RPMI7951 (cell line): ENCODE measurements at regions not wholly inside any gene's neighbourhood (a gene's known extent, or its start where the extent isn't known, plus 50 kb on each side); places are given as distances from the start of the nearest gene placed in this dataset.

Experiments
- DNase-seq: peaks from one replicate; pipeline ENCODE4 v3.0.0-alpha.2; 2012; ENCODE audit warnings: low read depth

GRCh38 chr17:34776456-34777443 is 184.5 kb downstream of the CCT6B start:
- no peak for DNase-seq

- no peak for DNase-seq
Measured at GRCh38 chr17:34773036-34773435, 188.2 kb downstream of the CCT6B start.

- DNase-seq, result no peak
Measured at GRCh38 chr17:34771891-34772290, 189.4 kb downstream of the CCT6B start.

GRCh38 chr17:34770586-34770985 is 190.7 kb downstream of the CCT6B start:
- no peak for DNase-seq

- DNase-seq, result no peak
Measured at GRCh38 chr17:34769899-34770298, 190.5 kb downstream of the TMEM132E start.

- DNase-seq, result no peak
Measured at GRCh38 chr17:34769049-34769448, 189.7 kb downstream of the TMEM132E start.

GRCh38 chr17:34765291-34765690 is 185.9 kb downstream of the TMEM132E start:
- DNase-seq, result no peak

- no peak for DNase-seq
Measured at GRCh38 chr17:34764716-34765115, 185.3 kb downstream of the TMEM132E start.

GRCh38 chr17:34763728-34764665 is 184.6 kb downstream of the TMEM132E start:
- DNase-seq, result peak; percentile 91

GRCh38 chr17:34762078-34762477 is 182.7 kb downstream of the TMEM132E start:
- DNase-seq, result no peak

- no peak for DNase-seq
Measured at GRCh38 chr17:34761646-34762045, 182.3 kb downstream of the TMEM132E start.

- no peak for DNase-seq
Measured at GRCh38 chr17:34760931-34761495, 181.6 kb downstream of the TMEM132E start.

- peak; percentile 47 for DNase-seq
Measured at GRCh38 chr17:34758718-34759117, 179.3 kb downstream of the TMEM132E start.

GRCh38 chr17:34758316-34758715 is 178.9 kb downstream of the TMEM132E start:
- no peak for DNase-seq

- DNase-seq, result no peak
Measured at GRCh38 chr17:34757611-34758010, 178.2 kb downstream of the TMEM132E start.

GRCh38 chr17:34757106-34757505 is 177.7 kb downstream of the TMEM132E start:
- DNase-seq, result peak; percentile 21

GRCh38 chr17:34756637-34757021 is 177.2 kb downstream of the TMEM132E start:
- DNase-seq, result peak; percentile 87

- DNase-seq, result no peak
Measured at GRCh38 chr17:34755981-34756636, 176.7 kb downstream of the TMEM132E start.

GRCh38 chr17:34755371-34755770 is 176.0 kb downstream of the TMEM132E start:
- DNase-seq, result no peak

- no peak for DNase-seq
Measured at GRCh38 chr17:34750004-34750403, 170.6 kb downstream of the TMEM132E start.

GRCh38 chr17:34741967-34742366 is 162.6 kb downstream of the TMEM132E start:
- no peak for DNase-seq
